ENCODE measurements at regions not wholly inside any gene's neighbourhood (a gene's known extent, or its start where the extent isn't known, plus 50 kb on each side); places are given as distances from the start of the nearest gene placed in this dataset.
"Not testable (repeated sequence)": the region's sequence is repeated elsewhere in the genome, so short reads cannot be mapped to it uniquely, and the experiment has no call there.

DNA sequence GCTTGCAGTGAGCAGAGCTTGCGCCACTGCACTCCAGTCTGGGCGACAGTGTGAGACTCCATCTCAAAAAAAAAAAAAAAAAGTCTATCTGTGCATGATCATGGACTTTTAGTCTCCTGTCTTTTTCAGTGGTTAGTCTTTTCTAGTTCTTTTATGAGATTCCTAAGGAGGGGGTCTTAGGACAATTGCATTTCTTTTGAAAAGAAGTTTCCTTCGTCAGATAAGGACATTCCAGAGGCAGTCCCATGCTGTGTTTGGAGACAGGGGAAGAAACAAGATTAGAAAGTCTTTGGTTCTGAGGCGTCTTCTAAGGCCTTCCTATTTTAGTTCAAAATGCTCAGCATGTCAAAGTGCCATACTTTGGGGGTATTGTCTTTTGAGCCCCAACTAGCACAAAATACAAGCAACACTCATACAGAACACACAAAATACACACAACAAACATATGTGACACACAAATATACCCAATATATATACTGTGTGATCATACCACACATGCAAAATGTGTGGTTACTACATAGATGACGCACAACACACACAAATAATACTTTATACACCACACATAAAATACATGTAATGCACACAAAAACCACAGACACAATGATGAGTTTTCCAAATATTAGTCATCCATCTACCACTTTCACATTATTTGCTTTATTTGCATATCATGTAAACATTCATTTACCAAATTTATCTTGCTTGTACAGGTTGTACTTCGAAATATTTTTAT is 394.5 kb downstream of the SPATA31D1 start:
- no peak for DNase-seq (ENCODE audit: low read depth)

DNA sequence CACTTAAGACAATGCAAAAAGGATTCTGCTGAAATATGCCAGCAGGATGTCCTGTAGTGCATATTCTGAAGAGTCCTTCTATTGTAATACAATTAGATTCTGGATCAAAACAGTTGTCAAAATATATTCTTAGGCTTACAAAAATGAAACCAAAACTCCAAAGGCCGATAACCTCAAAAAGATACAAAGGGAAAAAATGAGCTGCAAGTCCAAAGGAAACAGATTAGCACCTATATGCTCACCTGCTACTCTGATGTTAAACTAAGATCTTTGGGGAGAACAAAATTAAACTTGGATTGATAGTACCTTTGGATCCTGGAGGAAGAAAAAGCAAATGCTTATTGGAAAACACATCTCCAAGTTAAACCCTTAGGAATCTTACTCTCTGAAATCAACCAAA is 397.1 kb downstream of the SPATA31D1 start:
- DNase-seq (ENCODE audit: low read depth) = no peak

DNA sequence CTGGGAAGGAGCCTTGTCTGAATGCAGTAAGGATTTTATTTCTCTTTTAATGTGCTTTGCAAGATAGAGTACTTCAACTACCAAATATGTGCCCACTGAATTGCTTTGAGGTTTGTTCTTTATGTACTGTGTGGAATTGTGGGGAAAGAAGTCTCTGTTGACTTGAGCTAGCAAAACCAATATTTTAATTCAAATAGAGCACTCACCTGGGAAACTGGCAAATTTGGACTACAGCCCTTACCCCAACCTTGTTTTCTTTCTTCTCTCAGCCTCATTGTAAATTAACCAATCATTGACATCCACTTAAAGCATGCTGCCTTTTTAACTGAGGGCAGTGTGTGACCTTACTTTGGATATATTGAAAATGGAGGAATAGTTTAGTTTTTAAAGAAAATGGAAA is 409.0 kb downstream of the SPATA31D1 start:
- no peak for DNase-seq (ENCODE audit: low read depth)

- no peak for DNase-seq (ENCODE audit: low read depth)
Measured at GRCh38 chr9:82404196-82404870, 415.8 kb downstream of the SPATA31D1 start.

DNA sequence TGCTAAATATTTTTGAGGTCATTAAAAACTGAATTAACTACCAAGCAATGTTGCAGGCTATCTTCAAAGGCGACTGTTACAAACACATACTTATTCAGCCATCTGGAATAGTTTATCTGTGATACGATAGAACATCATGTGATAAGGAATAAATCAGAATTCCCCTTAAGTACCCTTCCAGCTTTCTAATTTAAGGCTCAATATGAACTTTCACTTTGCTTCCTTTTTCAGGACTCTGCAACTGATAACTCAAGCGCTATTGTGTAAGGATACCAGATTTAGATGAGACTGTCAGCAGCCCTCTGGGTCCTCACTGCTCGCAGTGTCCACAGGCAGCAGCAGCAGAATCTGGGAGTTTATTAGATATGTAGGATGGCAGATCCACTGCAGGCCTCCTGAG is 416.3 kb downstream of the SPATA31D1 start:
- DNase-seq (ENCODE audit: low read depth) = no peak

DNA sequence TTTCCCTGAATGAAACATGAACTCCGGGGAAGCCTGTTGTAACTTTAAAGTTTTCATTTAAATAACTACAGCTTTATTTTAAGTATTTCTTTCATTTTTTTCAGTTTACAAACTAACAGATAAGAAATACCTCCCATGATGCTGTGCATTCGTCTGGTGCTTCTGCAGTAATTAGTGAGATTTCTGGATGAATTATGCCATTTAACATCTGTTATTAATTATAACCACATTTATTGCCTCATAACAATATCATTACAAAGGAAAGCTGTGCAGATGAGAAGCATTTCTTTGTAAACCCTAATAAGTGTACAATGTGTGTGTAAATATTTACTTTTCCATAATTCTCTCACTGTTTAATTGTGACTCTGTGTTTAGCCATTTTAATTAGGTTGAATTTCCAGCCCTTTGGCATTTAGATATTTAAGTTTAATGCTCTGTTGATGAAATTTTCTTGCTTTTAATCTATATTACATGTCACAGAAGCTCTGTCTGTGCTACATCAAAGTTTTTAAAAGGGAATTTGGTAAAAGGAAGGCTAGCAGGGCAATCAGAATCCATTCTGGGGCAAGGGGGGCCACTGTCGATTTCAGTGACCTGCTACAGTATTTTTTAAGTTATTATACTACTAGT is 418.0 kb downstream of the SPATA31D1 start:
- DNase-seq (ENCODE audit: low read depth) = no peak

- peak; percentile 76 for DNase-seq (ENCODE audit: low read depth)
Measured at GRCh38 chr9:82410306-82410705, 421.7 kb downstream of the SPATA31D1 start.

GRCh38 chr9:82410866-82411265 is 422.3 kb downstream of the SPATA31D1 start:
- no peak for DNase-seq (ENCODE audit: low read depth)

- no peak for DNase-seq (ENCODE audit: low read depth)
Measured at GRCh38 chr9:82412586-82413305, 424.2 kb downstream of the SPATA31D1 start.

- no peak for DNase-seq (ENCODE audit: low read depth)
Measured at GRCh38 chr9:82417501-82417900, 428.9 kb downstream of the SPATA31D1 start.

DNA sequence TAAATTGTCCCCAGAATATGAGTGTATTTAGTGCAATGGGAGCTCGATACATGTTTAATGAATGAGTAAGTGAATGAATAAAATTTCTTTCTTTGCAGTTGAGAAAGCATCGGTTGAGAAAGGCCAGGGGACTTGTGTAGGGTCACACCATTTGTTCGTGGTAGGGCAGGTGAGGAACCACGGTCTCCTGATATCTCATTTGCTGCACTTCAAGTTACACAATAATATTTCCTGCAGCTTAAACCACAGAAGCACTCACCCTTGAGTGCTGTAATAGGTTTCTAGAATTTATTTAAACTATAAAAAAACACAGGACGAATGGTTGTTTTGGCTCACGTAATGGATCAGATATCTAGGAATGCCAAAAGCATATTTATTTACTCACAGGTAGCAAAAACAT is 429.8 kb downstream of the SPATA31D1 start:
- peak; percentile 35 for DNase-seq (ENCODE audit: low read depth)

DNA sequence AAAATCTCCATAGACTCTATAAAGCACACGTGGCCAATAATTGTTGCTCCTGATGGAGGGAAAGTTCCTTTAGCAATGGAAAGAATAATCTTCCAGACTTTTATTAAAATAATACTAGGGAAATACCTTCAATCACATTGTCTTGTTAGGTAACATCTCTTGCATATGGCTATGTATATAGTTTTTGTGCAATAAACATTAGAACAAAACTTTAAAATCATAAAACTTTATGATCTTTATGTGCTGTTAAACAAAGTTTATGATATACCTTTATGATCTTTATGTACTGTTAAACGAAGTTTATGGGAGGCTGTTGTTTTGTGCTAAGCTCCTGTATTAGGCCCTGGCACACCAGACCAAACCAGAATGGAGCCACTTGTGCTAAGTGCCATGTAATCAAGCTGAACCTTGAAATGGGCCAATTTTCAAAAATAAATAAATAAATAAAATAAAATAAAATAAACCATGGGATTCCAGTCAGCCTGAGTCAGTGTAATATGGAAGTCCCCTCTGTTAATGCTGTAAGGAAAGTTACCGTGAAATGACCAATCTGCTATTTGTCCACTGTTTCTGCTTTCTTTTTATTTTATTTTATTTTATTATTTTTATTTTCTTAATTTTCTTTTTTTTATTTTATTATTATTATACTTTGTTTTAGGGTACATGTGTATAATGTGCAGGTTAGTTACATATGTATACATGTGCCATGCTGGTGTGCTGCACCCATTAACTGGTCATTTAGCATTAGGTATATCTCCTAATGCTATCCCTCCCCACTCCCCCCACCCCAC is 431.3 kb downstream of the SPATA31D1 start:
- no peak for DNase-seq (ENCODE audit: low read depth)

DNA sequence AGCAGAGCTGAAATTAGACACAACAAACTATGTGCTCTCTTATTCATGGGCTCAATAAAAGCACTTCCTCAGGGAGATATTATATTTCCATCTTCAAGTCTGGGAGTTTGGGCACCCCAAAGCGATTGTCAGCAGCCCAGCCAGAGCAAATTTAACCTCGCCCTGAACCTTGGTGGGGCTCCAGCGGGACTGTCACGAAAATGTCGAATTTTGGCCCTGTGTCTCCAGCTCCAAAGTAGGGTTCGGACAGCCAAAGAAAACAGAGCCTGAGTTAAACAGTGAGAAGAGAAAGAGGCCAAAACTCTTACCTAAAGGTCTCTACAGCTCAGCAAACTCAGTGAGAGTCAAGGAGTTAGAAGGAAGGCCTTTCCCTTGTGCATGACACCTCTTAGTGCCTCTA is 432.9 kb downstream of the SPATA31D1 start:
- DNase-seq (ENCODE audit: low read depth) = no peak

DNA sequence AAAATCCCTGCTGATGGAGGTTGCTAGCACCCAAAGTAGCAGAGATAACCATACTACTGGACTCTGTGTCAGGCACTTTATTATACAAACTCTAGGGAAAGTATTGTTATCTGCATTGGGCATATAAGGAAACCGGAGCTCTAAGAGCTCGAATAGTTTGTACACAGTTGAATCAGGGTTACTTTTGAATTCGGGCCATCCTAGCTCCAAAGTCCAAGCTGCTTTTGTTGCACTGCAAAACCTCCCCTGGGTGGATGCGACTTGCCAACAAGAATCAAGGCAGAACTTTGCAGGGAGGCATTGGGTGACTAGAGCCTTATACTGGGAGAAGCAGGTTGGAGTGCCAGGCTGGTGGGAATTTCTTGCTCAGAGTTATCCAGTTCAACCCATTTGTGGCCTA is 435.1 kb downstream of the SPATA31D1 start:
- no peak for DNase-seq (ENCODE audit: low read depth)

DNA sequence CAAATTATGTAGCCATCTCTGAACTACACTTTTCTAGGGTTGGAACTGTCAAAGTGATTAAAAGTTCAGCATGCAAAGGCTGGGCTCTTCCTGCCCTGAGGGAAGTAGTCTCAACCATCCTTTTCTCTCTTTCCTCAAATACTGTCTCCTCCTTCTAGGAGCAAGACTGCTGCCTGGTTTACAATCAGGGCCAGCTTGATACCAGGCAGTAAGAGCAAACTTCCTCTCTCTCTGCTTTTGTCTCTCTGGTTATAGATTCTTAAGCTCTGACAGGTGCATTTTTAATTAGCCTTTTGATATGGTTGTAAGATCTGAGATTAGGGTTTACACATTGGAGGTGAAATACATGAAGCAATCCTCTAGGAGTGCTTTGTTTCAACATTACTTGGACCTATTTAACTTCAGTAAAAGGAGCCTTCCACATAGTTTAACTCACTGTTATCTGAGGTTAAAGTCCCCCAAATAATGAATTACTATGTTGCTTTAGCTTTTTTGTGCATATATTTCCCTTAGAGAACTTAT is 436.1 kb downstream of the SPATA31D1 start:
- DNase-seq (ENCODE audit: low read depth) = no peak

DNA sequence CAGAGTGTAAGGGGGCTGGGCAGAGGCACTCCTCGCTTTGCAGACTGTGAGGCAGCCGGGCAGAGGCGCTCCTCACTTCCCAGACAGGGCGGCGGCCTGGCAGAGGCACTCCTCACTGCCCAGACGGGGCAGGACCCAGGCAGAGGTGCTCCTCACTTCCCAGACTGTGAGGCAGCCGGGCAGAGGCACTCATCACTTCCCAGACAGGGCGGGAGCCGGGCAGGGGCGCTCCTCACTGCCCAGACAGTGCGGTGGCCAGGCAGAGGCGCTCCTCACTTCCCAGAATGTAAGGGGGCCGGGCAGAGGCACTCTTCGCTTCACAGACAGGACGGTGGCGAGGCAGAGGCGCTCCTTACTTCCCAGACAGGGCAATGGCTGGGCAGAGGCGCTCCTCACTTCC is 442.5 kb downstream of the SPATA31D1 start:
- DNase-seq (ENCODE audit: low read depth) = no peak

GRCh38 chr9:82433290-82433931 is 444.8 kb downstream of the SPATA31D1 start:
- not testable (repeated sequence) for DNase-seq (ENCODE audit: low read depth)

DNA sequence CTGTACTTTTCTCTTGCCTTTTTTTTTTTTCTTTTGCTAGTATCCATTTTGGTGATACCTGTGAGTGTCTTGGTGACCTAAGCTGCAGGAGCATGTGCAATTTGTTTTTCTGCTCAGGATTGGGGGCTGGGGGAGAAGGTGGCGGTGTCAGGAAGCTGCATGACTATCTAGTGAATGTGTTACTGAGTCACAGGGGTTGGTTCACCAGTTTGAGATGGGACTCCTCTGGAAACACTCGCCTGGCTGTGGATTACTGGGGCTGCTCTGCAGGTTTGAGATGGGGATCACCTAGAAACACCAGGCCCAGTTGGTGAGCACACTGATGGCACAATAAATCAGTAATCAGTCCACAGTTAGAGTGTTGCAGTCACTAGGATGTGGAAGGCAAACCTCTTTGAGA is 447.9 kb downstream of the SPATA31D1 start:
- peak; percentile 25 for DNase-seq (ENCODE audit: low read depth)

- not testable (repeated sequence) for DNase-seq (ENCODE audit: low read depth)
Measured at GRCh38 chr9:82437183-82437582, 448.6 kb downstream of the SPATA31D1 start.

DNA sequence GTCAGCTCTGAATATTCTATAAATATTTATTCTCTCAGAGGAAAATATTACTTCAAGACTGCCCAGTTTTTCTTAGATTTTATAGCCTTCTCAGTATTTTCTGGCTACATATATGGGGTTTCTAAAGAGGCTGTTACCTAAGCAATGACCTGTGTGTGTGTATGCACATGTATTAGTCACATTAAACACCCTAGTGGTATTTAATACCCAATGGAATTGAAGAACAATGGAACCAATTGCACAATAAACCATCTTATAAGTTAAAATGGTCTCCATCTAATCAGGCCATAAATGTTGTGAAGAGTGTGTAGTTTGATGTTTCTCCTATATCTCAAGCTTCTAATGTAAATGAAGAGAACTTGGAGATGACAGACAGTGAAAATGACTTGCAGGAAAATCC is 450.0 kb downstream of the SPATA31D1 start:
- DNase-seq (ENCODE audit: low read depth) = no peak

DNA sequence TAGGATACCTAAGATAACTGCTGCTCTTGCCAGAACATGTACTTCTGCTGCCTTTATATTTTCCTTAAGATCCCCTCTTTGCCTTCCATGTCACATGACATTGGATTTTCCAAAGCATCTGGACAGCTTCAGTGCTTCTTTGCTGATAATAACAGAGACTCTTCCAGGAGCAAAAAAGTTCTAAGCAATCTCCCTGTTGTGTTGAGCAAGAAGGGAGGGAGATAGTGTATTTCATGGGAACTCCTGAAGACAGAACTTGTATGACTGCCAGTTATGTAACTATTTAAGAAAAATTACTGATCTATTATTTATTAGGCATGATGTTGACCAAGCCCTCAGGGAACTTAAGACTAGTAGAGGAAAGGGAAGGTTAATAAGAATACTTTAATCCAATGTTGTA is 454.7 kb downstream of the SPATA31D1 start:
- DNase-seq (ENCODE audit: low read depth) = no peak

All from renal cortical epithelial cell (primary cell).